Nephron progenitor cell (in vitro differentiated cells): ENCODE measurements at regions not wholly inside any gene's neighbourhood (a gene's known extent, or its start where the extent isn't known, plus 50 kb on each side); places are given as distances from the start of the nearest gene placed in this dataset.

Source experiments
- DNase-seq: peaks from one replicate; pipeline ENCODE4 v3.0.0; 2021
- H3K27ac Mint-ChIP-seq: 2 replicates; pipeline ENCODE4 v1.8.0; 2021; ENCODE audit warnings: mild to moderate bottlenecking, moderate library complexity, mixed read lengths
- H3K27me3 Mint-ChIP-seq: 2 replicates; pipeline ENCODE4 v1.8.0; 2021; ENCODE audit warnings: mild to moderate bottlenecking, low read depth, mixed read lengths; ENCODE audit not compliant: poor library complexity
- H3K36me3 Mint-ChIP-seq: 2 replicates; pipeline ENCODE4 v1.8.0; 2021; ENCODE audit warnings: low read depth, mixed read lengths
- H3K4me1 Mint-ChIP-seq: 2 replicates; pipeline ENCODE4 v1.8.0; 2021; ENCODE audit warnings: mixed read lengths
- H3K4me3 Mint-ChIP-seq: 2 replicates; pipeline ENCODE4 v1.8.0; 2021; ENCODE audit warnings: mild to moderate bottlenecking, moderate library complexity, mixed read lengths
- H3K9me3 Mint-ChIP-seq: 2 replicates; pipeline ENCODE4 v1.8.0; 2021; ENCODE audit warnings: mild to moderate bottlenecking, moderate library complexity, mixed read lengths
- CTCF ChIP-seq: fragments of 200-600 bp; sonication (generic); IDR thresholded peaks from 2 replicates; pipeline ENCODE4 v1.5.0; 2021; ENCODE audit warnings: antibody characterized with exemption

GRCh38 chr2:8406271-8406670 is 275.6 kb upstream of the ID2 start:
- Mint-ChIP-seq H3K9me3 (peaks cover 21% of the 10 kb centered on the region), H3K36me3 (peaks cover 13% of the 10 kb centered on the region), H3K27me3 (peaks cover 8% of the 10 kb centered on the region), H3K27ac (no peak overlapping the region), H3K4me1 (peaks cover 10% of the 10 kb centered on the region), H3K4me3 (no peak overlapping the region)
- DNase-seq: no peak
- no peak for TF ChIP-seq CTCF

- no peak overlapping the region for H3K4me3 Mint-ChIP-seq
- peaks cover 15% of the 10 kb centered on the region for H3K4me1 Mint-ChIP-seq
- no peak for TF ChIP-seq CTCF
- no peak overlapping the region for H3K27ac Mint-ChIP-seq
- peaks cover 13% of the 10 kb centered on the region for H3K36me3 Mint-ChIP-seq
- peaks cover 21% of the 10 kb centered on the region for H3K9me3 Mint-ChIP-seq
- peaks cover 8% of the 10 kb centered on the region for H3K27me3 Mint-ChIP-seq
- DNase-seq: no peak
Measured at GRCh38 chr2:8407332-8407731, 274.5 kb upstream of the ID2 start.

DNA sequence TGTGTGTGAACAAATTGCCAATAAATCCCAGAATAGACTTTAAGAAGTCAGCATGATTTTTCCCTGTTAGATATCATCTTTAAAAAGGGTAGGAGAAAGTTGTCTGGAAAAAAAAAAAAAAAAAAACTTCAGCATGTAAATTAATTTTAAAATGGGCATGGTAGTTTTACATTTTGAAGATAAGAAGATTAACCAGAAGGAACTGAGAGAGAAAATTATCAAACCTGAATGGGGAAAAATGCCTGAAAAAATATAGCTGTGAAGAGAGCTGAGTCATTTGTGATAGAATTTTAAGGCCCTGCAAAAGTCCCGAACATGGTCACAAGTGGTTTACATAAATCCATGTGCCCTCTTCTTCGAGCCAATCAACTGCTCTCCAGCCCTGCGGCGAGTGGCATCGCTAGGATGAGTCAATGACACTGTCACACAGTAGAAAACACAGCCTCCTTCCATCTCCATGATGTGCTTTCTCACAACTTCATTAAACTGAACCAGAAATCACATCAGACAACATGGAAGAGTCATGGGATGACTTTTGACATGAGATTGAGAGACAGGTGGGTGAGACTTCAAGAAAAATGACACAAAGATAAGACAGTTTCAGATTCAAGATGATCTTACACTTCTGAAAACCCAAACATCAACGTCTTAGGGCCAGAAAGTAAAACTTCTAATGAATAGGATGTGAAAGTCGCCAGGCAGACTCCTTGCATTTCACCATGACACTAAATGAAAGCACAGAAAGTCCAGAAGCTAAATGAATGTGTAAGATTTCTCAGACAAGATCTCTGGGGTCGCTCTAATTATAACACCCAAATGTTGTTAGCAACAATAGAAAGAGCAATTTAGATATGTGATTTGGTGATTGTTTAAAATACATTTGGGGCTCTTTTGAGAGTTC is 273.0 kb upstream of the ID2 start:
- peaks cover 13% of the 10 kb centered on the region for H3K36me3 Mint-ChIP-seq
- no peak for DNase-seq
- H3K27me3 Mint-ChIP-seq: peaks cover 8% of the 10 kb centered on the region
- H3K9me3 Mint-ChIP-seq: peaks cover 21% of the 10 kb centered on the region
- TF ChIP-seq CTCF: no peak
- H3K4me3 Mint-ChIP-seq: no peak overlapping the region
- H3K4me1 Mint-ChIP-seq: peaks cover 23% of the 10 kb centered on the region
- H3K27ac Mint-ChIP-seq: no peak overlapping the region

GRCh38 chr2:8409461-8410260 is 272.2 kb upstream of the ID2 start:
- peaks cover 15% of the 10 kb centered on the region for H3K9me3 Mint-ChIP-seq
- H3K27ac Mint-ChIP-seq: no peak overlapping the region
- peaks cover 3% of the 10 kb centered on the region for H3K27me3 Mint-ChIP-seq
- H3K36me3 Mint-ChIP-seq: peaks cover 11% of the 10 kb centered on the region
- no peak for TF ChIP-seq CTCF
- H3K4me1 Mint-ChIP-seq: peaks cover 23% of the 10 kb centered on the region
- H3K4me3 Mint-ChIP-seq: no peak overlapping the region
- no peak for DNase-seq

DNA sequence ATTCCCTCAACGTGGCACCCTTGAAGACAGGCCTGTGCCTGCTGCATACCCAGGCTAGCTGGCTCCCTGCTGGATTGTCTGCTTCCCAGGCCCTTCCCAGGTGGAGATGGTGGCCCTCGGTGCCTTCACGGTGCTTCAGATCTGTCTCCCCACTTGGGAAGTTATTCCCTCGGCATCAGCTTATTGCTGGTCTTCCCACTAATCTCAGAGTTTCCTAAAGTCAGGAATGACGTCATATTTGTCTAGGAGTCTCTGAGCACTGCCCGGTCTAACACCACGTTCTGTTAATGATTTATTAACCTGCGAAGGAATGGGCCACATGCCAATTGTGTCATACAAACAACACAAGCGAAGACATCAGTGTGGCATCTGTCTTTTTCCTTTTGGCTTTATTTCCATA is 269.8 kb upstream of the ID2 start:
- Mint-ChIP-seq H3K4me3 (no peak overlapping the region), H3K27ac (no peak overlapping the region), H3K27me3 (peaks cover 5% of the 10 kb centered on the region)

More for the DNA sequence above, 269.8 kb upstream of the ID2 start:
- Mint-ChIP-seq H3K4me1 (peaks cover 23% of the 10 kb centered on the region), H3K9me3 (peaks cover 4% of the 10 kb centered on the region), H3K36me3 (no peaks in the 10 kb centered on the region)
- DNase-seq: no peak
- TF ChIP-seq CTCF: no peak
